ENCODE measurements at regions not wholly inside any gene's neighbourhood (a gene's known extent, or its start where the extent isn't known, plus 50 kb on each side); places are given as distances from the start of the nearest gene placed in this dataset.
"Not testable (repeated sequence)": the region's sequence is repeated elsewhere in the genome, so short reads cannot be mapped to it uniquely, and the experiment has no call there.

DNA sequence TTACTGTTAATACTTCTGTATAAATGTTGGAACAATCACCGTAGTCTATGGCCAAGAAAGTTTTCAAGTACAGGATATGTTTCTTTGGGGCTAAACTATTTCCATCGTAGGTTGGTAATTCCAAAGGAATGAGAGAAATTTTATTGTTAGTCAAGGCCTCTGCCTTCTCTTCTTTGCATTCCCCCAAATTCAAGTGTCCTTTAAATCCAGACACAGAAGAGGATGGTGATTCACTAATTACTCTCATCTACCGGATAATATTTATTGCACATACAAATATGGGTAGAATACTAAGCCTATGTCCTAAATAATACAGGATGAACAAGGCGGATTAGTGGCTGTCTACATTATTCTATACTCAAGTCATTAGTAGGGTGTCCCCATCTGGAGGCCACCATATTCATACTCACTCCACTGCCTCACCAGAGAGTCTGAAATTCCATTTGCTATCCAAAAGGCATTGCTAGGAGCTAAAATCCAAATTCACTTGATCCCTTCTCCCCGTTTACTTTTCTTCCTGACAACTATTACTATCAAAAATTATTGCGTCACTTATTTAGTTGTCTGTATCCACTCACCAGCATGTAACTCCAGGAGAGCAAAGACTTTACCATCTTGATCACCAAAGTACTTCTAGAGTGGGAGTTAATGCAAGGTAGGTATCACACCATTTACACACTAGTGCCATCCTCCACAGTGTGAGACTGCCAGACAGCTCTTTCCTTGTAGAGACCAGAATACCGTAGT, 82.4 kb upstream of the SGCG start:
- in situ Hi-C loops (cut with MboI; ENCODE audit: low sequenced_read_pairs) = no loop called here

DNA sequence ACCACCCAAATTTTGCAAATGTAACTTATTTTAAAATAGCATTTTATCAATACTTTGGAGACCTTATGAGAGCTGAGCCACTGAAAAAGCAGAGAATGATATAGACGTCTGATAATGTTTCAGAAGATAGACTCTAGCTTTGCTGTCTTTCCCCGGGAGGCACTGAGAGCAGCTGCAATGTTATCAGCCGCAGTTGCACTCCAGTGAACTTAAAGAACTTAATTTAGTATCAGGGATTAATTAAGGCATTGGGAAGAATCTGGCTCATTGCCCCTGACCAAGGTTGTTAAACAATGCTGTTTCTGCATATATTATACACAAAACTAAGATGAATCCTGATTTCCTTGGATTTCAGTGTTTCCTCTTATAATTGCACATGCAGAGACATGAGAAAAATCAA, 75.7 kb upstream of the SGCG start:
- in situ Hi-C loops (cut with MboI; ENCODE audit: low sequenced_read_pairs) = no loop called here

DNA sequence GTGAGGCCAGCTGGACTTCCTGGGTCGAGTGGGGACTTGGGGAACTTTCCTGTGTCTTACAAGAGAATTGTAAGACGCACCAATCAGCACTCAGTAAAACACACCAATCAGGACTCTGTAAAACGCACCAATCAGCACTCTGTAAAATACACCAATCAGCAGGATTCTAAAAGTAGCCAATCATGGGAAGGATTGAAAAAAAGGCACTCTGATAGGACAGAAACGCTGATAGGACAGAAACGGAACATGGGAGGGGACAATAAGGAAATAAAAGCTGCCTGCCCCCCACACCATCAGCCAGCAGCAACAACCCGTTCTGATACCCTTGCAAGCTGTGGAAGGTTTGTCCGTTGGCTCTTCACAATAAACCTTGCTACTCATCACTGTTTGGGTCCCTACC, 73.1 kb upstream of the SGCG start:
- in situ Hi-C loops (cut with MboI; ENCODE audit: low sequenced_read_pairs) = no loop called here

DNA sequence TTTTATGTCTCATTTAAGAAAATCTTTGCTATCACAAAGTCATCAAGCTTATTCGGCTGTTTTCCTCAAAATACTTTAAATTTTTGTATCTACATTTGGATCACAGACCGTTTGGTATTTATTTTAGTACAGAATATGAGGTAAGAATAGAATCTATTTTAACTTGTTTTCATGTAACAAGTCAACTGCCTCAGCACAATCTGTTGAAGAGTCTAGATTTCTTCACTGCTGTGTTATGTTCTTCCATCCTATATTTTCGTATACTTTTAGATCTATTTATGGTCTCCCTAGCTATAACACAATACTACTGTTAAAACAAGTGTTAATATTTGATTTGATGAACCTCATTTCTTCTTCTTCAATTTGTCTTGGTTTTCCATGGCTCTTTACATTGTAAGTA, 61.6 kb upstream of the SGCG start:
- in situ Hi-C loops (cut with MboI; ENCODE audit: low sequenced_read_pairs) = no loop called here

DNA sequence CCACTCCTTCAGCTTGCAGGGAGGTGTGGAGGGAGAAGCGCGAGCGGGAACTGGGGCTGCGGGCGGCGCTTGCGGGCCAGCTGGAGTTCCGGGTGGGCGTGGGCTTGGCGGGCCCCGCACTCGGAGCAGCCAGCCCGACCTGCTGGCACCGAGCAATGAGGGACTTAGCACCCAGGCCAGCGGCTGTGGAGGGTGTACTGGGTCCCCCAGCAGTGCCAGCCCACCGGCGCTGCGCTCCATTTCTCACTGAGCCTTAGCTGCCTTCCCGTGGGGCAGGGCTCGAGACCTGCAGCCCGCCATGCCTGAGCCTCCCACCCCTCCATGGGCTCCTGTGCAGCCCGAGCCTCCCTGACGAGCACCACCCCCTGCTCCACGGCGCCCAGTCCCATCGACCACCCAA, 53.2 kb upstream of the SGCG start:
- in situ Hi-C loops (cut with MboI; ENCODE audit: low sequenced_read_pairs) = not testable (repeated sequence)

DNA sequence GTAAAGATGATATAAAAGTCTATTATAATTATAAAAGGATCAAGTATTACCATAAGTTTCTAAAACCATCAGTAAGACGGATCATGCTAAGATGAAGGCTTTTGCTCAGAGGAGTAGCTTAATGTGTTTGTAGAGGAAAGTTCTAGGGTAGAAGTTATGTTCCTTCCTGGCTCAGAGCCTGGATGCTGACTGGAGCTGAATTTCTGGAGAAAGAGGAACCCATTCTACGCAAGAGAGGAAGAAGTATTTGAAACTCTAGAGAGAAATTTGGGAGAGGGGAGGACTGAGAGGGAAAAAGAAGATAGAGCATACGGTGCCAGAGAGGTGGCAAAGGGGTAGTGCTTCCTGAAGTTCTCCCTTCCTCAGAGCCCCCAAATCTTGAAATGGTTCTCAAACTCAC, 51.4 kb upstream of the SGCG start:
- in situ Hi-C loops (cut with MboI; ENCODE audit: low sequenced_read_pairs) = no loop called here

All from HL-60/S4 treated with retinoic acid at 250 ng/mL for 4 days and 3 days (cell line).